ENCODE measurements at regions not wholly inside any gene's neighbourhood (a gene's known extent, or its start where the extent isn't known, plus 50 kb on each side); places are given as distances from the start of the nearest gene placed in this dataset.

DNA sequence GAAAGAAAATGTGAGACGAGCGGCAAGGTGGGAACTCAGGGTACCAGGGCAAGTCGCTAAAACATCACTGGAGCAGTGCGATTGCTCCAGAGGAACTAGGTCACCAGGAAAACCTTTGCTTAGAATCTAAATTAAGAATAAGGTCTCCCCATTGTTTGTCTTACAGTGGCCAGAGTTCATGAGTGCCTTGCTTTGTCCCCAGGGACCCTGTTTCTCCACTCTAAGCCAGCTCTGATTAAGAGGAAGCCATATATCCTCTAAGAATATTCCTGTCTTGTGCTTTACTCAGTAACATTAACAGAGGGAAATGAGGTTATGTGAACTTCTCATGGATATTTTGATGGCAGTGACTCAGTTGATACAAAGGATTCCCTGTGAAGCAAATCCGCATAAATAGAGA lies 305.8 kb downstream of the CD83 start:
- H3K9me3 ChIP-seq (ENCODE audit: control insufficient read depth, low read depth, low read length), result no peaks in the 10 kb centered on the region
- H3K27me3 ChIP-seq (ENCODE audit: control insufficient read depth, insufficient read depth, low read length), result no peaks in the 10 kb centered on the region
- H3K4me3 ChIP-seq (ENCODE audit: low read length), result no peak overlapping the region
- no peaks in the 10 kb centered on the region for H3K36me3 ChIP-seq (ENCODE audit: control insufficient read depth, low read depth, low read length)
- H3K27ac ChIP-seq (ENCODE audit: low read length), result no peak overlapping the region
- no peak overlapping the region for H3K9ac ChIP-seq (ENCODE audit: low read length)
- H3K4me1 ChIP-seq (ENCODE audit: control insufficient read depth, low read depth, low read length), result no peaks in the 10 kb centered on the region

- H3K27ac ChIP-seq (ENCODE audit: low read length), result no peak overlapping the region
- H3K4me3 ChIP-seq (ENCODE audit: low read length), result no peak overlapping the region
- H3K27me3 ChIP-seq (ENCODE audit: control insufficient read depth, insufficient read depth, low read length), result no peaks in the 10 kb centered on the region
- H3K4me1 ChIP-seq (ENCODE audit: control insufficient read depth, low read depth, low read length), result no peaks in the 10 kb centered on the region
- H3K36me3 ChIP-seq (ENCODE audit: control insufficient read depth, low read depth, low read length), result no peaks in the 10 kb centered on the region
- no peaks in the 10 kb centered on the region for H3K9me3 ChIP-seq (ENCODE audit: control insufficient read depth, low read depth, low read length)
- H3K9ac ChIP-seq (ENCODE audit: low read length), result no peak overlapping the region
Observed at GRCh38 chr6:14423955-14424354, 306.4 kb downstream of the CD83 start.

GRCh38 chr6:14425805-14426204 lies 308.2 kb downstream of the CD83 start:
- Histone ChIP-seq H3K4me1 (ENCODE audit: control insufficient read depth, low read depth, low read length) (no peaks in the 10 kb centered on the region), H3K36me3 (ENCODE audit: control insufficient read depth, low read depth, low read length) (no peaks in the 10 kb centered on the region), H3K27ac (ENCODE audit: low read length) (no peak overlapping the region), H3K27me3 (ENCODE audit: control insufficient read depth, insufficient read depth, low read length) (no peaks in the 10 kb centered on the region), H3K9ac (ENCODE audit: low read length) (no peak overlapping the region), H3K4me3 (ENCODE audit: low read length) (no peak overlapping the region), H3K9me3 (ENCODE audit: control insufficient read depth, low read depth, low read length) (no peaks in the 10 kb centered on the region)

DNA sequence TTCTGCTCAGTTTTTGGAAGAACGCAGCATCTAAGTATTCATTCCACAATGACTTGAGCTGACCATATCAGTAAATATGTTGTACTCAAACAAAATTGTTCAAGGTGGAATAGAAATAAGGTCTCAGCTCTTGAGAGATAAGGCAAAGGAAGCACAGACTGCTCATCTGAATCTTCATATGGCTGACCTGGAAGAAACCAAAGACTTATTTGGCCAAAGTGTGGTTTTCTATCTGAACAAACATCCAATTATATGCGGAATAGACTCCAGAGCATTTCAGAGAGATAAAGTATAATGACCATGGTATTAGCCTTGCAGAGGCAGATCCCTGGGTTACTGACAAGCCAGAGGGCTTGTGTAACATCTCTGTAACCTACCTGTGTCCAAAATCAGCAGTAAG lies 308.7 kb downstream of the CD83 start:
- H3K4me3 ChIP-seq (ENCODE audit: low read length), result no peak overlapping the region
- no peak overlapping the region for H3K9ac ChIP-seq (ENCODE audit: low read length)
- H3K27ac ChIP-seq (ENCODE audit: low read length), result no peak overlapping the region
- no peaks in the 10 kb centered on the region for H3K9me3 ChIP-seq (ENCODE audit: control insufficient read depth, low read depth, low read length)
- no peaks in the 10 kb centered on the region for H3K36me3 ChIP-seq (ENCODE audit: control insufficient read depth, low read depth, low read length)
- H3K27me3 ChIP-seq (ENCODE audit: control insufficient read depth, insufficient read depth, low read length), result no peaks in the 10 kb centered on the region
- peaks cover 1% of the 10 kb centered on the region for H3K4me1 ChIP-seq (ENCODE audit: control insufficient read depth, low read depth, low read length)

GRCh38 chr6:14428269-14428668 lies 310.7 kb downstream of the CD83 start:
- no peaks in the 10 kb centered on the region for H3K9me3 ChIP-seq (ENCODE audit: control insufficient read depth, low read depth, low read length)
- H3K4me3 ChIP-seq (ENCODE audit: low read length), result no peak overlapping the region
- no peak overlapping the region for H3K27ac ChIP-seq (ENCODE audit: low read length)
- H3K36me3 ChIP-seq (ENCODE audit: control insufficient read depth, low read depth, low read length), result no peaks in the 10 kb centered on the region
- no peaks in the 10 kb centered on the region for H3K27me3 ChIP-seq (ENCODE audit: control insufficient read depth, insufficient read depth, low read length)
- H3K9ac ChIP-seq (ENCODE audit: low read length), result no peak overlapping the region
- peaks cover 11% of the 10 kb centered on the region for H3K4me1 ChIP-seq (ENCODE audit: control insufficient read depth, low read depth, low read length)

DNA sequence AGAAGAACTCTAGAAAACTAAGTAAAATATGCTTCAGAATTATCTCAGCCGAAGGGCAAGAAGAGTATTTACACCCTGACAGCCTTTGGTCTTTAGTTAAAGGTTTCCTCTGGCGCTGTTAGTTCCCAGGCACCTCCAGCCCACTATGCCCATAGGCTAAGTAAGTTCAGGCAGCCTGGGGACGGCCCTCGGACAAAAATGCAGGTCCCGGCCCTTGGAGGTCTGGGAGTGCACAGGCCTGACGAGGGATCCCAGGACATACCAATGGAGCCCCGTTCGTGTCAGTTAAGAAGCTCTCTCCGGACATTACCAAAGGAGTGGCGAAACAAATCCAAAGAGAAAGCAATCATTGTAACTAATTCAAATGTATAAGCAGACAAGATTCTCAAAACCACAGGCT lies 311.8 kb downstream of the CD83 start:
- no peaks in the 10 kb centered on the region for H3K36me3 ChIP-seq (ENCODE audit: control insufficient read depth, low read depth, low read length)

GRCh38 chr6:14430218-14430617 lies 312.6 kb downstream of the CD83 start:
- Histone ChIP-seq H3K4me3 (ENCODE audit: low read length) (no peak overlapping the region), H3K9ac (ENCODE audit: low read length) (no peak overlapping the region), H3K4me1 (ENCODE audit: control insufficient read depth, low read depth, low read length) (peaks cover 11% of the 10 kb centered on the region), H3K9me3 (ENCODE audit: control insufficient read depth, low read depth, low read length) (no peaks in the 10 kb centered on the region), H3K27ac (ENCODE audit: low read length) (no peak overlapping the region), H3K27me3 (ENCODE audit: control insufficient read depth, insufficient read depth, low read length) (no peaks in the 10 kb centered on the region), H3K36me3 (ENCODE audit: control insufficient read depth, low read depth, low read length) (no peaks in the 10 kb centered on the region)

More for the DNA sequence above, 311.8 kb downstream of the CD83 start:
- Histone ChIP-seq H3K4me3 (ENCODE audit: low read length) (no peak overlapping the region), H3K27ac (ENCODE audit: low read length) (no peak overlapping the region), H3K4me1 (ENCODE audit: control insufficient read depth, low read depth, low read length) (peaks cover 11% of the 10 kb centered on the region), H3K9me3 (ENCODE audit: control insufficient read depth, low read depth, low read length) (no peaks in the 10 kb centered on the region), H3K27me3 (ENCODE audit: control insufficient read depth, insufficient read depth, low read length) (no peaks in the 10 kb centered on the region), H3K9ac (ENCODE audit: low read length) (no peak overlapping the region)

DNA sequence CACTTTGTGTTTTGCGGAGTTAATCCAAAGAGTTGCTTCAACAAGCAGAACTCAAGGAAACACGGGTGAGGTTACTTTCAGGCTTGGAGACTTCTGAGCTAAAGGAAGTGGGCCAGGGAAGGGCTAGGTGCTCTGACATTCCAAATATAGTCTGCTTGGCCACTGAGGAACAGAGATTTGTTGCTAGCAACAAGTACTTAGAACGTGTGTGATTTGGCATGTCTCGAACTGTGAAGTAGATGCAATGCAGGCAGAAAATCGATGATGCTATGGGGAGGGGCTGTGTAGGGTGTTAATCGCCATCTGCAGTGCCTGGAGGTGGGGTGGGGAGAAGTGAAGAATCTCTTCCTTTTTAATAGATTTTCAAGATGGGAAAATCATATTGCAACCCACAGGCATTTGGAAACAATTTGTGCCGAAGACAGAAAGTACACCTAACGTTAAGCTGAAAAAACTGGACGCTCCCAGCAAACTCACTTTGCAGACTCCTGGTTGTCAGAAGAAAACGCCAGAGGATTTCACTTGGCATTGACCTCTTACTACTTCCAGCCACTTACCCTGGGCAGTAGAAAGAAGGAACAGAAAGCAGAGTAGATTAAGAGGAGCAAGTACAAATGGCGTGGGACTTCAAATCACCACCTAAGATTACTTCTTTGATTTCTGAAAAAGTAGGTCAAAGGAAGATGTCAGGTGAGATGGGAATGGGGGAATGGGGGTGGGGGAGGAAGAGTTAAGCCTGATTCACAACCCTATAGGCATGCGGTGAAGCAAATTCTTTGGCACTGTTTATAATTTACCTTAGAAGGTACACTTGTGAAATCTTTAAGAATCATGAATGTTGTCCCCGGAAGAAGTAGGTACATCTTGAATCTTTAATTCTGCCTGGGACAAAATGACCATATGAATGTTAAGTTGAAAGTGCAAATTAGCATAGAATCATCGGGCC lies 314.1 kb downstream of the CD83 start:
- Histone ChIP-seq H3K4me1 (ENCODE audit: control insufficient read depth, low read depth, low read length) (peaks cover 11% of the 10 kb centered on the region), H3K36me3 (ENCODE audit: control insufficient read depth, low read depth, low read length) (no peaks in the 10 kb centered on the region), H3K9me3 (ENCODE audit: control insufficient read depth, low read depth, low read length) (no peaks in the 10 kb centered on the region), H3K27me3 (ENCODE audit: control insufficient read depth, insufficient read depth, low read length) (no peaks in the 10 kb centered on the region), H3K9ac (ENCODE audit: low read length) (no peak overlapping the region), H3K27ac (ENCODE audit: low read length) (no peak overlapping the region), H3K4me3 (ENCODE audit: low read length) (no peak overlapping the region)

GRCh38 chr6:14434916-14435690 lies 317.5 kb downstream of the CD83 start:
- Histone ChIP-seq H3K9ac (ENCODE audit: low read length) (no peak overlapping the region), H3K36me3 (ENCODE audit: control insufficient read depth, low read depth, low read length) (no peaks in the 10 kb centered on the region), H3K4me3 (ENCODE audit: low read length) (no peak overlapping the region), H3K9me3 (ENCODE audit: control insufficient read depth, low read depth, low read length) (no peaks in the 10 kb centered on the region), H3K27ac (ENCODE audit: low read length) (no peak overlapping the region), H3K4me1 (ENCODE audit: control insufficient read depth, low read depth, low read length) (peaks cover 11% of the 10 kb centered on the region), H3K27me3 (ENCODE audit: control insufficient read depth, insufficient read depth, low read length) (no peaks in the 10 kb centered on the region)

- peaks cover 11% of the 10 kb centered on the region for H3K4me1 ChIP-seq (ENCODE audit: control insufficient read depth, low read depth, low read length)
- no peaks in the 10 kb centered on the region for H3K9me3 ChIP-seq (ENCODE audit: control insufficient read depth, low read depth, low read length)
- H3K27ac ChIP-seq (ENCODE audit: low read length), result no peak overlapping the region
- no peak overlapping the region for H3K9ac ChIP-seq (ENCODE audit: low read length)
- H3K36me3 ChIP-seq (ENCODE audit: control insufficient read depth, low read depth, low read length), result no peaks in the 10 kb centered on the region
- no peak overlapping the region for H3K4me3 ChIP-seq (ENCODE audit: low read length)
- no peaks in the 10 kb centered on the region for H3K27me3 ChIP-seq (ENCODE audit: control insufficient read depth, insufficient read depth, low read length)
Observed at GRCh38 chr6:14436592-14437132, 319.1 kb downstream of the CD83 start.

DNA sequence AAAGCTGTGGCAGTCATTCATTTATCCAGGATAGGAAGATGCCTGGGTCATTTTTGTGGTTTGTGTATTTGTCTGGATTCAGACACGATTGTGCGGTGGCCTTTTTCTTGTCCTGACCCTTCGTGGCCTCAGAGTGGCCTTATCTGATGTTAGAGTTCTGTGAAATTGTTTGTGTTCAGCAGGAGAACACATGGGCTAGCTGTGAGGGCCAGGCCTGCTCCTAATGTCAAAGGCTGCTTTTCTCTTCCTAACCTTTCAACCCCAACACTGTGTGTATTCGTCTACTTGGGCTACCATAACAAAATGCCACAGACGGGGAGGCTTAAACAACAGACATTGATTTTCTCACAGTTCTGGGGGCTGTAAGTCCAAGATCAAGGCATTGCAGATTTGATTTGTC lies 321.8 kb downstream of the CD83 start:
- H3K36me3 ChIP-seq (ENCODE audit: control insufficient read depth, low read depth, low read length), result no peaks in the 10 kb centered on the region
- H3K9ac ChIP-seq (ENCODE audit: low read length), result no peak overlapping the region
- no peaks in the 10 kb centered on the region for H3K9me3 ChIP-seq (ENCODE audit: control insufficient read depth, low read depth, low read length)
- H3K27ac ChIP-seq (ENCODE audit: low read length), result no peak overlapping the region
- H3K4me3 ChIP-seq (ENCODE audit: low read length), result no peak overlapping the region
- peaks cover 9% of the 10 kb centered on the region for H3K4me1 ChIP-seq (ENCODE audit: control insufficient read depth, low read depth, low read length)
- no peaks in the 10 kb centered on the region for H3K27me3 ChIP-seq (ENCODE audit: control insufficient read depth, insufficient read depth, low read length)

Data from iPS-18a (cell line).